HG03571 (cell line): ENCODE measurements at regions not wholly inside any gene's neighbourhood (a gene's known extent, or its start where the extent isn't known, plus 50 kb on each side); places are given as distances from the start of the nearest gene placed in this dataset.

Experiments
- ATAC-seq: cut with Tn5 transposase; IDR thresholded peaks from one replicate; pipeline ENCODE4 v1.9.1; 2021; ENCODE audit not compliant: unreplicated experiment

- ATAC-seq: no peak
These were observed 143.2 kb upstream of the PRSS1 start for GRCh38 chr7:142606081-142606480.

DNA sequence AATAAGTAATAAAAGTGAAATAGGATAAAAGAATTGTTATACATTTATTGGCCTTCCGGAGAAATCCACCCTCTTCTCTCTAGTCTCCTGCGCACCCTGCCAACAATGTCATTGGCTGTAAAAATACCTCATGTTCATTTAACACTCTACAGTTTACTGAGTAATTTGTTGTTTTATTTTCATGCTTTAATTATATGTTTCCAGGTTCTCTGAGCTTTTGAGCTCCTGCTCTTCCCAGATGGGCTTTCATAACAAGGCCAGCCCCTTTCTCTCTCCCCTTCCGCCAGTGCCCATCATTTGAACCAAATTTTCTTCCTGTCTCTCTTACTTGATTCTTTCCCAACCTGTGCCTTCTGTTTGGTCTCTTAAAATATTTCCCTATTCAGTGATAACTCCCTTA lies 144.6 kb upstream of the PRSS1 start:
- ATAC-seq: no peak

- peak; percentile 57 for ATAC-seq
These were observed 145.3 kb upstream of the PRSS1 start for GRCh38 chr7:142603870-142604448.

DNA sequence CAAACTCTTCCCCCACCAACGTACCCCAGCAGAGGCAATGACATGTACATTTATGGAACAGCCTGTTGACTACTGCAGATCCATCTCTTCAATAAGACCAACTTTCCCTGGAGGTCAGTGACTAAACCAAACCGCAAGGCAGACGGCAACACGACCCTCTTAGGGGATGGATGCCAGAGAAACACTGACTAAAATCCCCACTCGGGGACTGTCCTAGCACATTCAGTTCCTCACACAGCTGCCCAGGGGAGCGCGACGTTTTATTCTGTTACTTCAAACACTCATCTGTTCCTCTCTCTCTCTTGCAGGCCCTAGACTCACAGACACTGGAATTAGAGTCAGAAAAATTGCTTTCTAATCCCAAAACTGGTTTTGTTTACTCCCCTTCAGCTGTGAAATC lies 146.5 kb upstream of the PRSS1 start:
- ATAC-seq: no peak

- no peak for ATAC-seq
These were observed 147.1 kb upstream of the PRSS1 start for GRCh38 chr7:142602183-142602582.

DNA sequence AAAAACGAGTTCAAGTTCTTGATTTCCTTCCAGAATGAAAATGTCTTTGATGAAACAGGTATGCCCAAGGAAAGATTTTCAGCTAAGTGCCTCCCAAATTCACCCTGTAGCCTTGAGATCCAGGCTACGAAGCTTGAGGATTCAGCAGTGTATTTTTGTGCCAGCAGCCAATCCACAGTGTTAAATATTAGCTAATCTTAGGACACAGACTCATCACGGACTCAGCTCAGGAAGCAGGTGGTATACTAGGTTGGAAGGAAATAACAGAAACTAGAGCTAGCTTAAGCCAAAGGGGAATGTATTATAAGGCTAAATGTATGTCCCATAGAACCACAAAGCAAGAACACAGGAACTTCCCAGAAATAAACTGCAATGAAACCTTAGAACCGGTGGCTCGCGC lies 151.0 kb upstream of the PRSS1 start:
- ATAC-seq: no peak

DNA sequence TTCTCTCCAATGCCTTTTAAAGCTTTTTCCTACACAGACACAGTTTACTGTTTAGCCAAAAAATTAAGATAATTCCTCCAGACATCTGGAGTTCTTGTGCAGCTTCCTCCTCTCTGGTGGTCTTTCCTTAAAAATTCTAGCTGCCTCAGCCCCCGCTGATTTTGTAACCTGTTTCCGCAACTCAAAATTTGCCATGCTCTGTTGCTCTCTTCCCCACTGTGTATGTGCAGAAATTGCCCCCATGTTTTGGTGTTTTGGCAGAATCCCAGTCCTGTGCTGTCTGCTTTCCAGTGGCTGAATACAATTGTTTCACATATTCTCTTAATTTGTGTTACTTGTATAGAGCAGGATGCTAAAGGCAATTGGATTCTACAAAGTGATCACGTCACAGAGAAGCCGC lies 151.7 kb upstream of the PRSS1 start:
- ATAC-seq: no peak

DNA sequence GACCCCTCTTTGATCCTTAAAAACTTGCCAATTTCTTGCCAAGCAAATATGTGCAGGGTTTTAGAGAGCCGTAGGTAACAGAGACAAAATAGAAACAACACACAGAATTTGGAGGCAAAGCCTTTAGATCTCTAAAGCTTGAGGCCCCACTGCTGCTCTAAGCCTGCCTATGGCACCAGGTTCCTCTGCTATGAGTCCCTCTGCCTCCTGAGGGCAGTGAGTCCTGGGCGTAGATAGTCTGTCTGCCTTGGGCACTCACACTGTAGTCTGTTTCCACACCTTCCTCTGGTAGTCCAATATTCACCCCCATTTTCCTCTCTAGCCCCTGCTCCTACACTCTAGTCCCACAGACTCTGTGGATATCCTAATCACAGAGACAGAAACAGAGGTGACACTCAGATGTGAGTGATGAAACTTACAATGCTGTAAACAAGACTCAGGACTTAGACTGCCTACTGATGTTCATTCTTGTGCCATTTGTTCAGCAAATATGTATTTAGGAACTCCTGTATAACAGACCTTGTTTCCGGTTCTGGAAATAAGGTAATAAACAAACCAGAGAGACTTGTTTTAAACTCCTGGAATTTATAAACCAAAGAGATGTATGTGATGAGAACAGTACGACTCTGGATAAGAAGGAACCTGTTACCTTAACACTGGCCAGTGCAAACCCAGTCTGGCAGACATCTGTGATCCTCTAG lies 153.3 kb upstream of the PRSS1 start:
- no peak for ATAC-seq

- no peak for ATAC-seq
These were observed 155.2 kb upstream of the PRSS1 start for GRCh38 chr7:142594078-142594477.

DNA sequence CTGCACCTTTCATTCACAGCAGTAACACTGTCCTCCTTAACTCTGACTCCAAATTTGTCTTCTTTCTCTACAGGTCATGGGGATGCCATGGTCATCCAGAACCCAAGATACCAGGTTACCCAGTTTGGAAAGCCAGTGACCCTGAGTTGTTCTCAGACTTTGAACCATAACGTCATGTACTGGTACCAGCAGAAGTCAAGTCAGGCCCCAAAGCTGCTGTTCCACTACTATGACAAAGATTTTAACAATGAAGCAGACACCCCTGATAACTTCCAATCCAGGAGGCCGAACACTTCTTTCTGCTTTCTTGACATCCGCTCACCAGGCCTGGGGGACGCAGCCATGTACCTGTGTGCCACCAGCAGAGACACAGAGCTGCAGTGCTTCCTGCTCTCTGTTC lies 156.2 kb upstream of the PRSS1 start:
- no peak for ATAC-seq

- no peak for ATAC-seq
These were observed 156.6 kb upstream of the PRSS1 start for GRCh38 chr7:142592664-142593063.

DNA sequence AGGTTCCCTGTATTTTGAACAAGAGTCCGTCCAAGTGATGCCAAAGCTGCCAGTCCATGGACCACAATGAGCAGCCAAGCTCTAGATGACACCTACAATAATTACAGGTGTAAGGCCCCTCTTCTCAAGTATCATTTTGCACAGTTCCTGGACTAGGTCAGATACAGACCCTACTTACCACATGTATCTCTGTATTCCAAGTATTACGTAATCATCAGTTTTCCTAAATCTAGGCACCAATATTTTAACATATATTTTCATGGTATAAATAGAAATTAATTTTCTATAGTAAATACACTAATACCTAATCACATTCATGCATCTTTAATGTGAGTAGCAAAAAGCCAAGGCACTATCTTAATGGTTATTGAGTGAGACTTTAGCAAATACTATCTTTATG lies 157.0 kb upstream of the PRSS1 start:
- no peak for ATAC-seq

- ATAC-seq: no peak
These were observed 158.3 kb upstream of the PRSS1 start for GRCh38 chr7:142590830-142591457.

DNA sequence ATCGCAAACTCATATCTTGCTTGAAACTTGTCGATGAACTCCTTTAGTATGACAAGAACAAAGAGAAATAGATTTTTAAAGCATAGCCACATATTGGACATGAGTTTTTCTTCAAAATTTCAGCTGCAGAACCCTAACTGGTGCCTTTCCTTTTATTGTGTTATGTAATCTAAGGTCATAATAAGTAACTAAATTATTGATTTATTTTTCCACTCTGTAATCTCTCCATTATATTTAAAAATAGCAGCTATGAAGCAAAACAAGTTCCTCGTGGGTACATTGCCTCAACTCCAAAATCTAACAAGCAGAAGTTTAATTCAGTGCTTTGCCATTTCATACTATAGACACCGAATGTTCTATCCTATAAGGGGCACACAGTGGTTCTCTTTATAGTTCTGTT lies 159.2 kb upstream of the PRSS1 start:
- no peak for ATAC-seq

DNA sequence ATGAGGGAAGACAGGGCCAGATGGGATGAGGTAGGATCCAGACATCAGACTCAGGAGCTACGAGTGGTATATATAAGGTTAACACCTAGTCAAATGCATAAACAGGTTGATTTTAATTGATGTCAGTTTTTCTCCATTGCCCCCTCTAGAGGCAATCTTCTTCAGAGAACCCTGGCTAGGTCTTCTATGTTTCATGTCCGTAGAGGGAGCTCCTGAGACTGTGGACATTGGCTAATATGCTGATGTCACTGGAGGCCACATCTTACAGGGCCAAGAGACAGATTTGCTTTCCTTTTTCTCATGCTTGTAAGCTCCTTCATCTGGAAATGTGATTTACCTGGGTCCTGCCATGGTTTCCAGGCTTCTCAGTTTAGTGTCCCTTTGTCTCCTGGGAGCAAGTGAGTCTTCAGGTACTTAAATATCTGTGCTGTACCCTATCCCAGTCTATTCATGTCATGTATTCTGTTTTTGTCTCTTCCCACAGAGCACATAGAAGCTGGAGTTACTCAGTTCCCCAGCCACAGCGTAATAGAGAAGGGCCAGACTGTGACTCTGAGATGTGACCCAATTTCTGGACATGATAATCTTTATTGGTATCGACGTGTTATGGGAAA lies 161.6 kb upstream of the PRSS1 start:
- peak; percentile 60 for ATAC-seq

DNA sequence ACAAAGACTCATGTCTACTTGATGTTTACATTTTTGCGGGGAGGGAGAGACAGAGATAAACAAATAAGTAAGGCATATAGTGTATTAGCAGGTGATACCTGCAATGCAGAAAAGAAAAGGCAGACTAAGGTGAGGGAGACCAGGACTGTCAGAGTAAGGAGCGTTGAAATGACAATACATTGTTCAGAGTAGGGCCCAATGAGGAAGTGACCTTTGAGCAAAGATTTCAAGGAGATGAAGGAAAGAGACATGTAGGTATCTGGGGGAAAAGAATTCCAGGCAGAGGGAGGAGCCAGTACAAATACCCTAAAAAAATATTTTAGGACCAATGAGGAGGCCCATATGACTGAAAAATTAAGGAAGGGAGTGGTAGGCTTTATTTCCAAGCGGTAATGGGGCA lies 162.7 kb upstream of the PRSS1 start:
- no peak for ATAC-seq

DNA sequence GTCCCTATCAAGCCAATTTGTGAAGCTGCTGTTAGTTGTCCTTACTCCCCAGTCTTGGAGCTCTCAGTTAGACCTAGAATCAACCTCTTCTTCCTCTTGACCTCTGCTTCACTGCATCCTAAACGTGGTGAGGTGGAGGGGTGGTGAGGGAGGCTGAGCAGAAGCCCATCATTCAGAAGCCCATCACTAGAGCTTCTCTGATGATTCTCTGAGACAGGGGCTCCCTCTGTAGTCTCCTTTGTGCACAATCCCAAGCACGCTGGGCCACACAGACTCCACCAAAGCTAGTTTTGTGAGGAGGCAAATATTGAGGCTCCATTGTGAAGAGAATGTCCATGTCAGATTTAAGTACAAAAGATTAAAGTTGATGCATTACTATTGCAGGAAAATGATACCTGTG lies 163.8 kb upstream of the PRSS1 start:
- ATAC-seq: no peak

DNA sequence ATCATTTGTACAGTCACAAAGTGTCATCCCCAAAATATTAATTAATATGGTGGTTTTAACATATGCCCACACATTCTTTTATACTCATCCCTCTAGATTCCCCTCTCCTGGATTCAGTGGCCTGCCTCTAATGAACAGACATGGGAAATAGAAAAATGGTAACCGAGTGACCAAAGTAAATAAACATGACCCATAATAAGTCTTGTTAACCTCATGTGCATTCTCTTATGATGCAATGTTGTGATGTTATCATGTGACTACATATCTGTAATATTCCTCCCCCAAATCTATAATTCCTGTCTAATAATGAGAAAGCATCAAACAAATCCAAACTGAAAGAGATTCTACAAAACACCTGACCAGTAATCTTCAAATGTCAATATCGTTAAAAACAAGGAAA lies 164.5 kb upstream of the PRSS1 start:
- ATAC-seq: no peak

DNA sequence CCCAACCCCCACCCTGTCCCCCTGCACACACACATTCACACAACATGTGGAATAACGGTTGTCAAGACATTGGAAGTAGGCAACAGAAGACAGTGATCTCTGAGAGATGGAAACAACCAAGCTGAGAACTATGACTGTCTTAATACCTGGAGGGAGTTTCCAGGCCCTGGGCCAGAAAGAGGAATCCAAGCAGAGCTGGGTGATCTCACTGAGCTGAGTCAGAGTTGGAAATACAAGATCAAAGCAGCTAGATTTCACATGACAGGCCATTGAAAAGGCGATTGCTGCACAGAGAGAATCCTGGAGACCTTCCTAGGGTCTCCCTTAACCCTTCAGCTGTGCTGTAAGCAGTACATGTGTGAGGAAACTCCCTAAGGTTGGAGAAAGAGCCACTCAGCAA lies 165.8 kb upstream of the PRSS1 start:
- ATAC-seq: peak; percentile 48

GRCh38 chr7:142582351-142582750 lies 166.9 kb upstream of the PRSS1 start:
- no peak for ATAC-seq

DNA sequence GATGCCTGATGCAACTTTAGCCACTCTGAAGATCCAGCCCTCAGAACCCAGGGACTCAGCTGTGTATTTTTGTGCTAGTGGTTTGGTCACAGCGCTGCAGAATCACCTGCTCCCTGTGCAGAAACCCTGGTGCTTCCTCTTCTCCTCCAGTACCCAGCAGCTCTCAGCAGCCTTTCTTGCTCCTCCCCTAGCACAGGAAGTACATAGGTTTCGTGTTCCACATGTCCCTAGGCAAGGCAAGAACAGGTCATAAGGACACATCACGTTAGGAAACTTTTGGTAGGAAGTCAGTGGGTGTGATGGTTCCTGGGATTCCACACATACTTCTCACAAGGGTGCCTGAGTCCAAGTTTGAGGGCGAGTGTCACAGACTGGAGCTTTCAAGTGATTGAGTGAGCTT lies 167.9 kb upstream of the PRSS1 start:
- peak; percentile 80 for ATAC-seq

DNA sequence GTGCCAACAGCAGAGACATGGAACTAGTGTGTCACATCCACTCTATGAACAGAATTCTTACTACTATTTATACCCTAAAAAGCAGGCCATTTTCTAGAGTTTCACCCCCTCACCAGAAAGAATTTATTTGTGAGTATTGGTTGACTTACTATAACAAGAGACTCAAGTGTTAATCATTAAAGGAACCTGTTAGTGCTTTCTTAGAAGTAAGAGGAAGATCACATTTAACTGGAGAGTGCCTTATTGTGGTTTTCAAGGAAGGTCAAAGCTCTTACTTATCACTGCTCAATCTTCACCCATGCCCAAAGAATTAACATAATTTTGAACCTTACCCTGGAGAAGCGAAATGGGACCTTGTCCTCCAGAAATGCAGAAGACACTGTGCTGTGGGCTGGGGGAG lies 169.3 kb upstream of the PRSS1 start:
- peak; percentile 42 for ATAC-seq
